ENCODE measurements at regions not wholly inside any gene's neighbourhood (a gene's known extent, or its start where the extent isn't known, plus 50 kb on each side); places are given as distances from the start of the nearest gene placed in this dataset.
A peak's percentile ranks its signal among the peaks of the same experiment; 100 is the strongest.
"Not testable (repeated sequence)": the region's sequence is repeated elsewhere in the genome, so short reads cannot be mapped to it uniquely, and the experiment has no call there.

DNA sequence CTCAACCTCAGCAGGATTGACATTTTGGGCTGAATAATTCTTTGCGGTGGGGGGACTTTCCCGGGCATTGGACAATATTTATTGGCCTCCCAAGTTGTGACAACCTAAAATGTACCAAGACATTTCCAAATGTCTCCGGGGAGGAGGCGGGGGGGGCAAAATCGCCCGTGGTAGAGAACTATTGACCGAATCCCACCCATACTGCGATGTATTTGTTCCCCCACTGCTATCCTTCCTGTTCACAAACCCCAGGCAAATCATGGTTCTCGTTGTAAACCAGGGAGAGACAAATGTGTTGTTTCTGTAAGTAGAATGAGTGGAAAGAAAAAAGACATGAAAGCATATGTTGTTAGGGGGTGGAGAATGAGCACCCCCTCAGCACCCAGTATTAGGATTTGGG, 141.9 kb downstream of the PSAT1 start:
- no peak for DNase-seq

DNA sequence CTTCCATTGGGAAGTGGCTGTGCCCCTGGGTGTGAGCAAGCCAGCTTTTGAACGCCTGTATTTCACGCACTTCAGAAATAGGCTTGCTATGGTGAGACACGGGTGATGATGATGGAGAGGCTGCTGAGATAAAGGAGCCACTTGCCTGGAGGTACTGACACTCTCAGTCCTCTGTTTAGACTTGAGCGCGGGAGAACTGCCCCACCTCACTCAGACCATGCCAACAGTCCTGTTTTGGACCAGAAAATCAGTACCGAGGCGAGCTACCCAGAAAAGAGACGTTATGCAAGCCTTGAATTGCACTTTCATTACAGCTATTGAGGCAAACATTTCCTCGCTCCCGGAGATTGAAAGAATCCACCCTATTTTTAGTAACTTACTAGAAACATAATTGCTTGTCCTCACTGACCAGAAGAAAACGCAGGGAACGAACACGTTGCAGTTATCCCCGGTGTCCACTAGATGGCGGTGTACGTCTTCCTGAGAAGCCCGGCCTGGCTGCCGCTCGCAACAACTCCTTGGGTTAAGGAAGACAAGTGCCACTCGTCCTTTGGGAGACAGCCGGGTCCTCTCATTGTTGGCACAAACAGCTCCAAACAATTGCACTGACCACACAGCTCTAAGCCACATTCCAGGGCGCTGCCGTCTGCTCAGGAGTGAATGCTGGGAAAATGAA, 142.4 kb downstream of the PSAT1 start:
- DNase-seq, result peak; percentile 25

DNA sequence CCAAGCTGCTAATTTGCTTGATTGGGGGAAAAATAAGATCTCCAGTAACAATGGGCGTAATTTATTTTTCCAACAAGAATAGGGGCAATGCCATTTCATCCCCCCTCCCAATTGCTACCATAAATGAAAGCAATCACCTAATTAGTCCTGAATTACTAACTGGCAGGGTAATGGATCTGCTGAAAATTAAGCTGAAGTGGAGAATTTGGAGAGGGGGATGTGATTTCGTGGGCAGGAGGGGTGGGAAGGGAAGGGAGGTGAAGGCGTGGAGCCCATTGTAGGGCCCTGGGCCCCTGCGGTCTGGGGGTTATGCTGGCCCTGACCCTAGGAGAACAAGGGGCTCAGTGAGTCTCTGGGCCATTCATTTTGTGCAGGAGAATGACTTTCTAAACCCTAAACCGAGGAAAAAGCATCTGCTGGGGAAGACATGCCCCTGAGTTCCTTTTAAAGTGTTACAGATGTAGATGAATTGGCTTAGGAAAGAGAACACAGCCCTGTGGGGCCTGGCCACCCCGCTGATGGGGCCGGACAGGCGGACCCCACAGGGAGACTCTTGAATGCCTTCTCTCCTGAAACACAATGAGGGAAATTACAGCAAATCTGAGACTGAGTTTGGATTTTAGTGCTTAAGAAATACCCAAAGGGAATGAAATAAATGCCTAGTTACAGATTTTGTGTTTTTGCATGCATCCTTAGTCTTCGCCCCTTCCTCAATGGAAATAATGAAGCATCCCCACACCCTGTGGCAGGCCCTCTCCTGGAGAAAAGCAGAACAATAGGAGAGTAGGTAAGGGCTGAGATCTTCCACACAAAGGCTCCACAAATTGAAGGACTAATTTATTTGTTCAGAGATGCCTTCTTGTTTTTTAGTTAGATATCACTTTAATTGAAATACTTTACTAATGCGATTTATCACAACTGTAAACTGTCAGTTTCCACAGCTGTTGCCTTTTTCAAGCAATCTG, 143.2 kb downstream of the PSAT1 start:
- DNase-seq, result no peak

DNA sequence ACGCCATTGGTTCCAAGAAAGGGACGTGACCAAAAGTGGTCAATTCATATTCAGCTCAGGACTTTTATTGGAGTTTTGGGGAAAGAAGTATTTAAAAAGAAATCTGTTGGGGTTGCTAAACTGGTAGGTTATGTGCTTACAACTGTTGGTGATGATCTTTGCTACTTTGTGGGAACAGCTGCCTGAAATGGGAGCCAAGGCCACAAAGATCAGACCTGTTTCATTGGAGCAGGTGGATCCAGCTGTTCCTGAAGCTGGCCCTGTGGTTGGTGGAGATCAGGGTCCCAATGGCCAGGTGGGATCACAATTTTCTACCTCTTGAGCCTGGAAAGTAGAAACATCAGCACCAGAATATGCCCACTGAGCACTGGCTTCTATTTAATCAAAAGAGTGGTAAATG, 144.5 kb downstream of the PSAT1 start:
- DNase-seq, result no peak

DNA sequence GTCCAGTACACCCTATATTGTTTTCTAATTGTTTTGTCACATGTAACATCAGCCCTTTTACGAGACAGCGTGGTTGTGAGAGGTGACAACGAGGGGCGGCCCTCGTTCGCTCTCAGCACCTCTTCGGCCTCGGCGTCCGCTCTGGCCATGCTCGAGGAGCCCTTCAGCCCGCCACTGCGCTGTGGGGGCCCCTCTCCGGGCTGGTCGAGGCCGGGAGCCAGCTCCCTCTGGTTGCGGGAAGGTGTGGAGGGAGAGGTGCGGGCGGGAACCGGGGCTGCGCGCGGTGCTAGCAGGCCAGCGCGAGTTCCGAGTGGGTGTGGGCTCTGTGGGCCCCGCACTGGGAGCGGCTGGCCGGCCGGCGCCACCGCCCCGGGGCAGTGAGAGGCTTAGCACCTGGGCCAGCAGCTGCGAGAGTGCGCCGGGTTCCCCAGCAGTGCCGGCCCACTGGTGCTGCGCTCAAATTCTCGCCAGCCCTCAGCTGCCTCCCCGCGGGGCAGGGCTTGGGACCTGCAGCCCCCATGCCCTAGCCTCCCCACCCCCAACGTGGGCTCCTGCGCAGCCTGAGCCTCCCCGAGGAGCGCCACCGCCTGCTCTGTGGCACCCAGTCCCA, 145.0 kb downstream of the PSAT1 start:
- no peak for DNase-seq

DNA sequence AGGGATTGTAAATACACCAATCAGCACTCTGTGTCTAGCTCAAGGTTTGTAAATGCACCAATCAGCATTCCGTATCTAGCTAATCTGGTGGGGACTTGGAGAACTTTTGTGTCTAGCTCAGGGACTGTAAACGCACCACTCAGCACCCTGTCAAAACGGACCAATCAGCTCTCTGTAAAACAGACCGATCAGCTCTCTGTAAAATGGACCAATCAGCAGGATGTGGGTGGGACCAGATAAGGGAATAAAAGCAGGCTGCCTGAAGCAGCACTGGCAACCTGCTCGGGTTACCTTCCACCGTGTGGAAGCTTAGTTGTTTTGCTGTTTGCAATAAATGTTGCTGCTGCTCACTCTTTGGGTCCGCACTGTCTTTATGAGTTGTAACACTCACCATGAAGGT, 145.7 kb downstream of the PSAT1 start:
- not testable (repeated sequence) for DNase-seq

DNA sequence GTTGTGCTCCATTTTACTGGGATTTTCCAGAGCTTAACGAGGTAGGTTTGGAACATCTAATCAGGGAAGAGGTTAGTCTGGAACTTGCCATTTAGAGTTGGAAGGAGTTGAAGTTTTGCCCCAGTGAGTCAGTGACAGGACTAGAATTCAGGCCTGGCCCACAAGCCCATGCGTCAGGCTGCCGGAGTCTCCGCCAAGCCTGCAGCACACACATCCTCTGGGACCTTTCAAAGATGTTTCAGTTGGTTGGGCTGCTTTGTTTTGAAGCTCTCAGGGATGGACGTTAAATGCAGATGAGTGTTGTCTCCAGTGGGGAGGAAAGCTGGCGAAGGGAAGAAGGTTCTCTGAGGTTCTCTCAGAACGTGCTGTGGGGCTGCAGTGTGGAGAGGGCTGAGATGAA, 147.0 kb downstream of the PSAT1 start:
- no peak for DNase-seq

DNA sequence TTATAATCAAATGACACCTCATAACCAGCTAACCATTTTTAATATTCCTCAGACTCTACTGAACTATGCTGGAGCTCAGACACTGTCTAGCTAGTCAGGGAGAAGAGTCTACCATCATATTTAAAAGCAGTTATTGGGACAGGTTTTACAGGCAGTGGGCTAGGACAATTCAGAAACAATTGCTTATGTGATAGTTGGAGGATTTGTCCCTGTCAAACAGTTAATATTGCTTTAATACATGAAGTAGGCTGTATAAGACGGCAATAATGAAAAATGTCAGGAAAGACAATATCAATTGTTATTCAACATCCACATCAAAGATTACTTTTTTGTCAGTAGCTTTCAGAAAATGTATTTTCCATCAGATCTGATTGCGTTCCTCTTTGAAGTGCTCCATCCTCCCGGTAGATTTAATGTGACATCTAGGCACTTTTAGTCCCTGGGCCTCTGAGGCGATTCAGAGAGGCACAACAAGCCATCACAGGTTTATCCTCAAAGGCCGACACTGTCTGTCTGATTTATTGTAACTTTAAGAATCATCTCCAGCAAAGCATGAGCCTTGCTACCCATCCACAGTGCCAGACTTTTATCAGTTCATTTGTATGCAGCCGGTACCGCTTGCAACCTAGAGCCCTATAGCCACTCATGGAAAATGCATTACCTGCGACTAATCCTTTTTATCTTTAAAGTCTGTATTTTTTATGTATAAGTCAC, 152.2 kb downstream of the PSAT1 start:
- DNase-seq, result no peak

DNA sequence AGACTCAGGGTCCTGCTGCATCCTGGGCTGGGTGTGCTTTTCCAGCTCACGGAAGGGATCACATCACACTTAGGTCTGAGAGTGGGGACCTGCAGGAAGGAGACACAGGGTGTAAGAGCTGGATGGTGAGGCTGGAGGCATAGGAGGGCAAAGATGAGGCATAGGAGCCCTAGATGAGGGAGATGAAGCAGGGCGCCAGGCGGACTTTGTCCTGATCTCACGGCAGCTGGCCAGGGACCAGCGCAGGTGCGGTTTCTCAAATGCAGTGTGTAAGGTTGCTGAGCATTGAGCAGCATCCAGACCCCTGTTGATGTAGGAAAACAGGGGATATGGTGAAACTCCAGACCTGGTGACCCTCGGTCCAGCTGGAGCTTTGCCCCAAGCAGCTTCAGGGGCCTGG, 156.5 kb downstream of the PSAT1 start:
- DNase-seq, result no peak

DNA sequence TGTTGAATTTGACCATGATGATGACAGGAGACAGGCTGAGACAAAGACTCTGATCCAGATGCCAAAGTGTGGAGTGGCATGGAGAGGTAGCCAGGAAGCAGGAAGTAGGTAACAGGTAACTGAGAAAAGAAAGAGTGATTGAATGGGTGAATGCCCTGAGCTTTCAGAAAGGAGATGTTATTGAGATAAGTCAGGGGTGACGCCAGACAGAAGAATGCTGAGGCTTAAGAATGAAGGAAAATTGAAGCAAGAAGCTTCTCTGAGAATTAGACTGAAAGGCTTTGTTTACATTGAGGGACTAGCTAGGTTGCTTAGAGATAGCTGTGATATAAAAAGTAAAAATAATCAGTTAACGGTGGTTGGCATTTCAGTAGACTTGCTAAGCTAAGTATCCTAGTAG, 165.7 kb downstream of the PSAT1 start:
- DNase-seq, result no peak

DNA sequence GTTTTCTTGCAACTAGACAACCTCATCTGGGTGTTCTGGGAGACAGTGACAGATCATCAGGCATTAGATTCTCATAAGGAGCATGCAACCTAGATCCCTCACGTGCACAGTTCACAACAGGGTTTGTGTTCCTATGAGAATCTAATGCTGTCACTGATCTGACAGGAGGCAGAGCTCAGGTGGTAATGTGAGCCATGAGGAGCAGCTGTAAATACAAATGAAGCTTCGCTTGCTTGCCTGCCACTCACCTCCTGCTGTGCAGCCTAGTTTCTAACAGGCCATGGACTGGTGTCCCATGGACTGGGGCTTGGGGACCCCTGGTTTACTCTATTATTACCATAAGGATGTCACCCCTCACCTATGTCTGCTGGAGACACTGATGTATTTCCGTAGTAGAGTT, 166.8 kb downstream of the PSAT1 start:
- DNase-seq, result no peak

DNA sequence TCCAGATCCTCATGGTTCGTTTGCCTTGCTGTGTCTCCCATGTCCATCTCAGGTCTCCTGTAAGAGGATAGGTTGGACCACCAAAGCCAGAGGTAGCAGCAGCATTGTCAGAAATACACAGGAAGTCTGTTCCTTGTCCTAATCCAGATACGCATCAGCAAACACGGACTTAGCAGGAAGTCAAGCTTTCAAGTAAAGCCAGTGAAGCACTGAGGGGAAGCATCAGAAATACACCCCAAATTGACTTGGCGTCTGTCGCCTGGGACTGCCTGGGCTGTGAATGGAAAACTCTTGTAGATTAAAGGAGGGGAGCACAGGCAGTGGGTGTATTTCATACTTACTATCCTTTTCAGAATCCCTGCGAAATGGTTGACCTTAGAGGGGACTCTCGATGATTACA, 171.3 kb downstream of the PSAT1 start:
- no peak for DNase-seq

DNA sequence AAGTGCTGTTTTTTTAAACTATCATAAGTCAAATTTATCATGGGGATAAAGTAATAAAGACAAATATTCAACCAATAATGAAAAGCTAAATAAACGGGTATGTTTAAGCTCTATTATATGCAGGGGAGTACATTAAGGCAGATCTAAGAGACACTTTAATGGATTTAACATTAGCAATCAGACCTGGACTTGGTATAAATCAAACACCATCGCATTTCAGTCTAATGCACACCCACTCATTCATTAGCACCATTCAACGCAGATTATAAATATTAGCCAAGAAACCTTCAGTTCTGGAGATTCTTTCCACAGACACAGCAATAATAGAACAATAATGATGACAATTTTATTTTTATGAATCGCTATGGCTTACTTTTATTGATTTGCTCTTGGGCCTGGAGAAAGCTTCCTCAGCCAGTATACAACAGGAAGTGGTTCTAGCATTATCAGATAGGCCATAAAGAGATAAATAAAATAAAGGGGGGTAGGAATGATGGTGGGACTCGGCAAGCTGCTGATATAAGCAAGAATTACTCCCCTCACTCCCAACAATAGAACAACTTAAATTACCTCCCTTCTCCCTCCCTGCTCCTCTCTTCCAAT, 172.2 kb downstream of the PSAT1 start:
- no peak for DNase-seq

DNA sequence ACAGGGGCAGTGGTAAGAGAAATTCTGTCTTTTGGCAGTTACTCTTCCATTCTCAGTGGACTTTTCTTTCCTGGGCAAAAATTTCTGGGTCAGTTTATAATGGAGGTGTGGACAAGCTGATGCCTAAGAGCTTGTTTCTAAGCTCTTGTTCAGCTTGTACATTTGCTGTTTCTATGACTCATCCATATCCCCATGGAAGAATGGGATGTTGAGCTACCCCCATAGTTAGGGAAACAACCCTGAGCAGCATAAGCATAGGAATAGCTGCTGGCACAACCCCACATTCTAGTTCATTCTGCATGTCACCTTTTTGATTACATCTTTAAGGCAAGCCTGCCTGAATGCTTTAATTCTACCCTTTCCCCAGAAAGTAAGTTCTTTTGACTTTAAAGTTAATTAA, 173.3 kb downstream of the PSAT1 start:
- no peak for DNase-seq

DNA sequence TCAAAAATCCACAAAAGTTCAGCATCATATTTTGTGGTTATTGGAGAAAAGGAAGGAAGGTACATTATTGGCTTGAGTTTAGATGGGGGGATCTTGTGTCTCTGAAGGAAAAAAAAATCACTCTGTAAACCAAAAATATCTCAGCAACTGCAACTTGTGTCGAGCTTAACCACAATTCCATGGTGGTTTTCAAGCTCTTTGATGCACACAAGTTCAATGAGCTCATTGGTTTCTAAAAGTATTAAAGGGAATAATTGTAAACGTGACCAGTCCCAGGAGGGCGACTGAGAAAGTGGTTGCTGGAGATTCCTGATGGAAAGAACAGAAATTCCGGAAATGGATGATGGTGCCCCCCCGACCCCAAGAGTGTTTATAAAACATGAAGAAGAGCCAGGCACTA, 173.8 kb downstream of the PSAT1 start:
- DNase-seq, result no peak

DNA sequence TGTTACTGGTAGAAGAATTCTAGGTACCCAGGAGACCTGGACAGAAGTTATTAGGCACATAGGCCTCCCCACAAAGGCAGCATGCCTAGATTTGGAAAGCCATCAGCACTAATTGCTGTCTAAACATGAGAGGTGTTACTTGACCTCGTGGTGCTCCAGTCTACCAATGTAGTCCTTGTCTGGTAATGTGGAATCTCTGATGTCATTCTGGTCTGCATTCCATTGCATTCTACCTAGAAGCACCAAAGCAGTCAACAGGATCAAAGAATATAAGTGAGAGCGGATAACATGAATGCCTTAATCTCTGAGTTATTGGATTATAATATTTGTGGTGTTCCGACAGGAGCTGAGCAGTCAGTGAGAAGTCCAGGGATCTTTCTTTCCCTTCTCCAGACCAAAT, 175.2 kb downstream of the PSAT1 start:
- no peak for DNase-seq

DNA sequence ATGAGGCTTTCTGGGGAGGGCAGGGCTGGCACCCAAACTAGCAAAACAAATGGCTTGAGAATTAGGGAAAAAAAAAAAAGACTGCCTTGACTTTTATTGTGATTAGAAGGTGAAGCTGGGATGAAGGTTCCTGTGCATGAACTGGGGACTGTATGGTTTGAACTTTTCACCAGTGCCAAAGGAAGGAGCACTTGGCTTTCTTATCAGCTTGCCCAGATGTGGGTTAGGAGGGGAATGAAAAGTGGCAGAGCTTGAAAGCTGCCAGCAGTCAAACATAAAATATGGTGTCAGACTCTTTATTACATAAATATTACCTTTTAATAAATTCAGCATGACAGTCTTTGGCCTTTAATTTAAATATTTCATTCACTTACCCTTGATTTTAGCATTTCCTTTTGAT, 182.5 kb downstream of the PSAT1 start:
- DNase-seq, result no peak

DNA sequence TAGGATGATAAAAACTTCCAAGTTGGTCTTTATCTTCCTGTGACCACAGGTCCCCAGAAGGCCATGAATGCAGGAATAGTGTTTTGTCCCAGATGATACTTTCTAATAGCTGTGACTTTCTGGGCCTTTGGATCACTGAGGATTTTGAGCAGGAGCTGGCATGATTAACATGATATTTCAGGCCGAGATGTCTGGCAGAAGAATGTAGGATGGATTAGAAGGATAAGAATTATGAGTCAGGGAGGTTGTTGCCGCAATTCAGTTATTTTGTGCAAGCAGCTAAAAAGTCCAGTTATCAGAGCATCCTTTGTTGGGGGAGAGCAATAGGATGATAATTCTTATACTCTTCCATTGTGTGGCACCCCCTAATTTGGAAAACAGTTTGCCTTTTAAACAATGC, 189.7 kb downstream of the PSAT1 start:
- no peak for DNase-seq

DNA sequence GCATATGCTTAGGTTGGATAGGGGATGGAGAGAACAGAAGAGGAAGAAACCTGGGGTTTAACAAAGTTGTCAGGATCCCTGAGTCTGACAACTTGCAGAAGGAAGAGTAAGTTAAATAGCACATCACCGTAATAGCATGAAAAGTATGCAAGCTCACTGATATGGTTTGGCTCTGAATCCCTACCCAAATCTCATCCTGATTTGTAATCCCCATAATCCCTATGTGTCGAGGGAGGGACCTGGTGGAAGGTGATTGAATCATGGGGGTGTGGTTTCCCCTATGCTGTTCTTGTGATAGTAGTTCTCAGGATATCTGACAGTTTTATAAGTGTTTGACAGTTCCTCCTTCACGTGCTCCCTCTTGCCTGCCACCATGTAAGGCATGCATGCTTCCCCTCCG, 193.3 kb downstream of the PSAT1 start:
- DNase-seq, result no peak

DNA sequence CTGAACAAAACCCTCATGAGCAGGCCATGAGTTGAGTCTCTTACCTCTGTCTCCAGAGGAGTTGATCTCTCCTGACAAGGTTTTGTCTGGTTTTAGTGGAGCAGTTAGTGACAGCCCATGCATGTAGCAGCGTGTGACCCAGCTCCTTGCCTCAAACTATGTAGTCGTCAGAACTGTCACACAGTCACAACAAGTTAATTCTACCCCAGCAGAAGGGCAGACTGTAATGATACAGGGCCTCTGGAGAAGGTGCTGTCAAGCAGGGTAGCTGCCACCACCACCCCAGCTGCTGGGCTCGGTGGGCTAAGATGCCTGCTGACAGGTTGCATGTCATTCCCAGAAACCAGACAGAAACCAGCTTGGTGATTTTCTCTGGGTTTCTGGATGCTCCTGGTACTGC, 194.5 kb downstream of the PSAT1 start:
- no peak for DNase-seq

DNA sequence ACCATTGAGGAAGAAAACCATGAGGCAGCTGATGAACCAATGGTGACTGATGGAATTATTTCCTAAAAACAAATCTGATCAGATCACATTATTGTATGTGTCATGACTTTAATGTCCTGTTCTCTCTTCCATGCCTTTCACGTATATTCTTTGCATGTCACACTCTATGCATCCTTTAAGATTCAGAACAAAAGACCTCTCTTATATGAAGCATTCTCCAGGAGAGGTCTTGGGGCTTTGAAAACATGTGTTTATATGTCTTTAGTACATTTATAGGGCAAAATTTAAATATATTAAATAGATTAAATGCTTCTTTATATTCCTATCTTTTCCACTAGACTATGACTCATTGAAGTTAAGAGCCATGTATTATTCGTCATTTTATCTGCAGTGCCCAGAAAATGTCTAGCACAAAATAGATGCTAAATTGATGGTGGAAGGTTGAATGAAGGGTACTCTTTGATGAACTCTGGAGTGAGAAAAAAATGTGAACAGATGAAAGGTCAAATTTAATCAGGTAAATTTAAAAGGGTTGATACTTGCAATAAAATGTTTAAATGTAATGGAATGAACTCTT, 196.3 kb downstream of the PSAT1 start:
- no peak for DNase-seq

DNA sequence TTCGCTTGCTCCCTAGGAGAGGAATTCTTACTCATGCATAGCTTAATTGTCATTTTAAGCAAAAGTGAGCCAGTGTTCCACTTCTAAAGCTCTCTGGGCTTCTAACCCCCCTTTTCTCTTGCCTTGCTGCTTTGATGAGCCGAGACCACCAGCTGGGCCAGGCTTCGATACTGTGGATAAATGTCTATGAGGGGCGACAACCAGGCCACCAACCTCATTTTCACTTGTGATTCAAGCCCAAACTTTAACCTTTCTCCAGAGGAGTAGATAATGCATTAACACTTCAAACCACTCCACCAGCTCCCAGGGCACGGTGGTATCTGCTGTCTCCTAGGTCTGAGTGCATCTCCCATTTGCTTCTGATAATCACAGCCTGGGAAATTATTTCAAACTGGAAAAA, 205.6 kb downstream of the PSAT1 start:
- DNase-seq, result no peak

DNA sequence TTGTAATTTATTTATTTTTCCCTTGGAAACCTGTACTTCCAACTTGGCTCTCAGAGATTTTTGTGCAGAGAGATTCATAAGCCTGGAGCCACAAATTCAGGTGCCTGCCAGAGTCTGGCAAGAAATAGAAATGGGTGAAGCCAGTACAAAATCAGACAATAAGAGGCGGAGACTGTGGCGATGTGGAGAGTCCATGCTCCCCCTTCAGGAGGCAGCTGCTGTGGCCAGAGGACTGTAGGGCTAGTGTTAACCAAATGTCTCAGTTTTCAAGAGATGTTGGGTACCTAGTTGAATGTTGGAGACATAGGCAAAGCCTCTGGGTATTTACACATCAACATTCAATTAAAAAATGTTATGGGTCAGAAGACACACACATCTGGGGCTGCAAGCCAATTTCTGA, 208.6 kb downstream of the PSAT1 start:
- DNase-seq, result no peak
